Hepatocyte (in vitro differentiated cells): ENCODE measurements at regions not wholly inside any gene's neighbourhood (a gene's known extent, or its start where the extent isn't known, plus 50 kb on each side); places are given as distances from the start of the nearest gene placed in this dataset.

Experiments used
- DNase-seq: peaks from one replicate; pipeline ENCODE4 v3.0.0-alpha.2; 2016; ENCODE audit warnings: low spot score
- H2AFZ ChIP-seq: fragments of 200-600 bp; sonication (generic); 2 replicates; pipeline ENCODE4 v1.6.0; 2016; ENCODE audit warnings: antibody characterized with exemption, mild to moderate bottlenecking
- H3K27ac ChIP-seq: fragments of 200-600 bp; sonication (generic); 2 replicates; pipeline ENCODE4 v1.5.1; 2016; ENCODE audit warnings: mild to moderate bottlenecking
- H3K27me3 ChIP-seq: fragments of 200-600 bp; sonication (generic); 2 replicates; pipeline ENCODE4 v1.6.1; 2016
- H3K36me3 ChIP-seq: fragments of 200-600 bp; sonication (generic); replicated peaks from 2 replicates; pipeline ENCODE4 v1.5.1; 2016; ENCODE audit warnings: low read depth; ENCODE audit not compliant: insufficient read depth
- H3K4me1 ChIP-seq: fragments of 200-600 bp; sonication (generic); 2 replicates; pipeline ENCODE4 v1.5.1; 2016; ENCODE audit warnings: mild to moderate bottlenecking, moderate library complexity; ENCODE audit not compliant: insufficient read depth
- H3K4me2 ChIP-seq: fragments of 200-600 bp; sonication (generic); 2 replicates; pipeline ENCODE4 v1.6.0; 2016
- H3K4me3 ChIP-seq: fragments of 200-600 bp; sonication (generic); 2 replicates; pipeline ENCODE4 v1.5.1; 2016; ENCODE audit warnings: mild to moderate bottlenecking
- H3K79me2 ChIP-seq: fragments of 200-600 bp; sonication (generic); 2 replicates; pipeline ENCODE4 v1.6.0; 2017; ENCODE audit warnings: mild to moderate bottlenecking
- H3K9me2 ChIP-seq: fragments of 200-600 bp; sonication (generic); replicated peaks from 2 replicates; pipeline ENCODE4 v1.6.0; 2017; ENCODE audit warnings: mild to moderate bottlenecking; ENCODE audit not compliant: insufficient read depth
- H3K9me3 ChIP-seq: fragments of 200-600 bp; sonication (generic); 2 replicates; pipeline ENCODE4 v1.5.1; 2016; ENCODE audit warnings: low read depth, mild to moderate bottlenecking
- H4K20me1 ChIP-seq: fragments of 200-600 bp; sonication (generic); 2 replicates; pipeline ENCODE4 v1.6.0; 2016; ENCODE audit warnings: mild to moderate bottlenecking; ENCODE audit not compliant: insufficient read depth, poor library complexity, severe bottlenecking
- EZH2 ChIP-seq: fragments of 200-600 bp; sonication (generic); IDR thresholded peaks from 2 replicates; pipeline ENCODE4 v1.6.1; 2016; ENCODE audit warnings: antibody characterized with exemption, mild to moderate bottlenecking, borderline replicate concordance
- EZH2phosphoT487 ChIP-seq: fragments of 200-600 bp; sonication (generic); IDR thresholded peaks from one replicate; pipeline ENCODE4 v1.6.1; 2018; ENCODE audit warnings: antibody characterized with exemption, mild to moderate bottlenecking, low read depth, moderate library complexity; ENCODE audit not compliant: unreplicated experiment, severe bottlenecking
- WGBS: methylation state at CpG from one replicate; pipeline ENCODE4 v1.1.6; 2016; ENCODE audit warnings: low lambda C conversion rate; ENCODE audit errors: missing lambda C conversion rate; 5-methylcytosine and 5-hydroxymethylcytosine counted together
- TF ChIP-seq, protein P1 (sequence below): fragments of 200-600 bp; sonication (generic); IDR thresholded peaks from 2 replicates; pipeline ENCODE4 v1.5.1; 2016; ENCODE audit warnings: antibody characterized with exemption, mild to moderate bottlenecking; ENCODE audit not compliant: poor library complexity

DNA sequence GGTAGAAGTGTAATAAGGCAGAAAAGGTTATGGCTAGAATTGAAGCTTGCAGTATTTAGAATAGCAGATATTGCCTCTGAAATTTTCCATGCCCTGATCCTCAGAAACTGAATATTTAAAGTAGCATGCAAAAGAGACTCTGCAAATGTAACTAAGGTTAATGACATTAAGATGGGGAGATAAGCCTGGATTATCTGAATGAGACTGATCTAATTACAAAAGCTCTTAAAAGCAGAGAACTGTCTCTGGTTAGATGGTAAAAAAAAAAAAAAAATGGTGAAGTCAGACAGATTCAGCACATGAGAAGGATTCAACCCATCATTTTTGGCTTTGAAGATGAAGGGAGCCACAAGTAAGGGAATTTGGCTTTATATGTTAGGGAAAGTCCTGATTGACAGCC lies 503.7 kb upstream of the IRAK1BP1 start:
- Histone ChIP-seq H3K4me1 (no peaks in the 10 kb centered on the region), H3K9me2 (no peaks in the 10 kb centered on the region)

GRCh38 chr6:78365473-78365872 lies 501.9 kb upstream of the IRAK1BP1 start:
- 88% methylated on average over 4 of the region's 4 CpGs for WGBS
- Histone ChIP-seq H3K4me1 (no peaks in the 10 kb centered on the region), H3K4me3 (no peak overlapping the region), H4K20me1 (no peaks in the 10 kb centered on the region), H3K4me2 (no peak overlapping the region), H3K36me3 (no peaks in the 10 kb centered on the region), H2AFZ (no peak overlapping the region), H3K9me3 (no peaks in the 10 kb centered on the region), H3K27ac (no peak overlapping the region), H3K79me2 (no peaks in the 10 kb centered on the region), H3K27me3 (no peaks in the 10 kb centered on the region), H3K9me2 (no peaks in the 10 kb centered on the region)
- DNase-seq: no peak
- TF ChIP-seq, protein P1, sequence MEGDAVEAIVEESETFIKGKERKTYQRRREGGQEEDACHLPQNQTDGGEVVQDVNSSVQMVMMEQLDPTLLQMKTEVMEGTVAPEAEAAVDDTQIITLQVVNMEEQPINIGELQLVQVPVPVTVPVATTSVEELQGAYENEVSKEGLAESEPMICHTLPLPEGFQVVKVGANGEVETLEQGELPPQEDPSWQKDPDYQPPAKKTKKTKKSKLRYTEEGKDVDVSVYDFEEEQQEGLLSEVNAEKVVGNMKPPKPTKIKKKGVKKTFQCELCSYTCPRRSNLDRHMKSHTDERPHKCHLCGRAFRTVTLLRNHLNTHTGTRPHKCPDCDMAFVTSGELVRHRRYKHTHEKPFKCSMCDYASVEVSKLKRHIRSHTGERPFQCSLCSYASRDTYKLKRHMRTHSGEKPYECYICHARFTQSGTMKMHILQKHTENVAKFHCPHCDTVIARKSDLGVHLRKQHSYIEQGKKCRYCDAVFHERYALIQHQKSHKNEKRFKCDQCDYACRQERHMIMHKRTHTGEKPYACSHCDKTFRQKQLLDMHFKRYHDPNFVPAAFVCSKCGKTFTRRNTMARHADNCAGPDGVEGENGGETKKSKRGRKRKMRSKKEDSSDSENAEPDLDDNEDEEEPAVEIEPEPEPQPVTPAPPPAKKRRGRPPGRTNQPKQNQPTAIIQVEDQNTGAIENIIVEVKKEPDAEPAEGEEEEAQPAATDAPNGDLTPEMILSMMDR: no peak
- no peak for TF ChIP-seq EZH2
- no peak for TF ChIP-seq EZH2phosphoT487

More for the DNA sequence above, 503.7 kb upstream of the IRAK1BP1 start:
- H3K79me2 ChIP-seq: no peaks in the 10 kb centered on the region
- H2AFZ ChIP-seq: no peak overlapping the region
- no peaks in the 10 kb centered on the region for H3K27me3 ChIP-seq
- TF ChIP-seq EZH2phosphoT487 (no peak), EZH2 (no peak)
- TF ChIP-seq, protein P1: no peak
- no peaks in the 10 kb centered on the region for H3K36me3 ChIP-seq
- H3K4me2 ChIP-seq: no peak overlapping the region
- no peak overlapping the region for H3K27ac ChIP-seq
- no peaks in the 10 kb centered on the region for H3K9me3 ChIP-seq
- no peak overlapping the region for H3K4me3 ChIP-seq
- H4K20me1 ChIP-seq: no peaks in the 10 kb centered on the region
- no peak for DNase-seq

- no peak overlapping the region for H3K4me3 ChIP-seq
- H2AFZ ChIP-seq: no peak overlapping the region
- no peak for DNase-seq
- H4K20me1 ChIP-seq: no peaks in the 10 kb centered on the region
- no peaks in the 10 kb centered on the region for H3K79me2 ChIP-seq
- H3K9me3 ChIP-seq: no peaks in the 10 kb centered on the region
- no peak overlapping the region for H3K27ac ChIP-seq
- H3K27me3 ChIP-seq: no peaks in the 10 kb centered on the region
- H3K4me2 ChIP-seq: no peak overlapping the region
- no peaks in the 10 kb centered on the region for H3K9me2 ChIP-seq
- H3K4me1 ChIP-seq: no peaks in the 10 kb centered on the region
- no peaks in the 10 kb centered on the region for H3K36me3 ChIP-seq
- no peak for TF ChIP-seq EZH2
- TF ChIP-seq, protein P1: no peak
- TF ChIP-seq EZH2phosphoT487: no peak
- 76% methylated on average over 2 of the region's 2 CpGs for WGBS
Observed at GRCh38 chr6:78377056-78377455, 490.3 kb upstream of the IRAK1BP1 start.

GRCh38 chr6:78379982-78380381 lies 487.4 kb upstream of the IRAK1BP1 start:
- no peaks in the 10 kb centered on the region for H4K20me1 ChIP-seq
- DNase-seq: no peak
- H3K4me1 ChIP-seq: no peaks in the 10 kb centered on the region
- no peaks in the 10 kb centered on the region for H3K9me2 ChIP-seq
- H3K27ac ChIP-seq: no peak overlapping the region
- no peak overlapping the region for H2AFZ ChIP-seq
- TF ChIP-seq EZH2: no peak
- TF ChIP-seq, protein P1: no peak
- no peak for TF ChIP-seq EZH2phosphoT487
- H3K27me3 ChIP-seq: no peaks in the 10 kb centered on the region
- no peak overlapping the region for H3K4me2 ChIP-seq
- H3K36me3 ChIP-seq: no peaks in the 10 kb centered on the region
- no peak overlapping the region for H3K4me3 ChIP-seq
- H3K9me3 ChIP-seq: no peaks in the 10 kb centered on the region
- no peaks in the 10 kb centered on the region for H3K79me2 ChIP-seq
